ENCODE measurements at regions not wholly inside any gene's neighbourhood (a gene's known extent, or its start where the extent isn't known, plus 50 kb on each side); places are given as distances from the start of the nearest gene placed in this dataset.

DNA sequence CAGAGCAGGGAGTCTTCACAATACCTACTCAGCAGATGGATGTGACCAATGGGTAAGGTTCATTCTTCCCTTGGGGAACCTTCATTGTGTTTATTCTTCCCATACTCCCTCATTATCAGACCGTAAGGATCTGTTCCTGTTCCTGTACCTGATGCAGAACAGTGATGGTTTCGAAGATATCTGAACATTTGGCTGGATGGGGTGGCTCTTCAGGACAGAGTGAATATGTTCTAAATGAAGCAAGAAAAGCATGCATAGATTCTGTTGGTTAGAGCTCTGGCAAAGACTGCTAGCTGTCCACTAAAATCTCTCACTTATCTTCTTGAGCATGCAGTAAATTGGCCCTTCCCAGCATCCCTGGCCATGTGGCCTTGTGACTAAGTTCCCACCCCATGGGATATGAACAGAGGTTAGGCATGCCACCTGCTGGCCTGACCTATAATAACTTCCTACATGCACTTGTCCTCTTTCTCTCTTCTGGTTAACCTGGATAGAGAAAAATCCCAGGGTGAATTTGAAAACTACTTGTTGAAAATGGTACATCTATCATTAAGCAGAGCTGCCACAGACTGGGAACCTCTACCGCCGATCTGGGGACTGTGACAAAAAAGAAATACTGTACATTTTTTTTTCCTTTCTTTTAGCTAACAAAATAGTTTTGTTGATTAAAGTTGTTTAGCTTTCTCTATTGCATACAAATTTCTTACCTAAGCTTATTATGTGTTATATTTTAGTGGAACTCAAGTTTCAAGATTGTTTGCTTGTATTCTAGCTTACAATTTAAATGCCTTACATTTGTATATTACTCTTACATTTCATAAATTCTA is 60.0 kb upstream of the BANK1 start:
- no peaks in the 10 kb centered on the region for H3K36me3 ChIP-seq (ENCODE audit: insufficient read depth)
- H3K27ac ChIP-seq (ENCODE audit: low read depth), result no peak overlapping the region
- no peaks in the 10 kb centered on the region for H3K4me1 ChIP-seq (ENCODE audit: insufficient read depth)
- 52% methylated on average over 4 of the region's 4 CpGs for WGBS
- no peak for DNase-seq (ENCODE audit: extremely low spot score)
- H3K4me3 ChIP-seq (ENCODE audit: low read depth, low read length), result no peak overlapping the region

DNA sequence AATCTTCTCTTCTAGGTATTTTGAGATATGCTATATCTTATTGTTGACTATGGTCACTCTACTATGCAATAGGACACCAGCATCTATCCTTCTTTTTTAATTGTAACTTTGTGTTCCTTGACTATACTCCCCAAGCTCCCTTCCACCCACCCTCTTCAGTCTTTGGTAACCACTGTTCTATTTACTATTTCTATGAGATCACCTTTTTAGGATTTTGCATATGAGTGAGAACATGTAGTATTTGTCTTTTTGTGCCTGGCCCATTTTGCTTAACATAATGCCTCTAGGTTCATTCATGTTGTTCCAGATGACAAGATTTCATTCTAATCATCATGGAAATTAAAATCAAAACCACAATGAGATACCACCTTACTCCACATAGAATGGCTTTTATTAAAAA is 63.3 kb upstream of the BANK1 start:
- Histone ChIP-seq H3K27ac (ENCODE audit: low read depth) (no peak overlapping the region), H3K36me3 (ENCODE audit: insufficient read depth) (no peaks in the 10 kb centered on the region), H3K4me1 (ENCODE audit: insufficient read depth) (no peaks in the 10 kb centered on the region), H3K4me3 (ENCODE audit: low read depth, low read length) (no peak overlapping the region)
- DNase-seq (ENCODE audit: extremely low spot score), result no peak

DNA sequence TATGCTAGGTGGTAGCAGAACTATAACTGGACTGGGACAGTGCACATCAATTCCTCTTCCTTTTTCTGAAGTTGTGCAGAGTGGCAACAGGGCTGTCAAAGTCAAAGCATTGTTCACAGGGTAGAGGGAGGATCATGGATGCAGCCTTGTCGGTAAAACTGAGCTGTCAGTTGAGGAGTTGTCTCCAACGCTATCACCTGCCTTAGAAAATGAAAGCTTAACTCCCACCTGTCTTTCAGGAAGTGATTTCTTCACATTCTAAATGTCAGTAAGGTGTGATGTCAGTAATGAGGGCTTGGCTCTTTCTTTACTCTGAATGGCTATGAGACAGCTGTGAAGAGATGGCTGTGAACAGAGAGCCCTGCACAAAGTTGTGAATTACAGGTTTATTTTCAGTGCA is 66.4 kb upstream of the BANK1 start:
- H3K4me3 ChIP-seq (ENCODE audit: low read depth, low read length), result no peak overlapping the region
- WGBS, result 72% methylated on average over 2 of the region's 2 CpGs
- no peaks in the 10 kb centered on the region for H3K36me3 ChIP-seq (ENCODE audit: insufficient read depth)
- H3K27ac ChIP-seq (ENCODE audit: low read depth), result no peak overlapping the region
- H3K4me1 ChIP-seq (ENCODE audit: insufficient read depth), result no peaks in the 10 kb centered on the region
- DNase-seq (ENCODE audit: extremely low spot score), result no peak

DNA sequence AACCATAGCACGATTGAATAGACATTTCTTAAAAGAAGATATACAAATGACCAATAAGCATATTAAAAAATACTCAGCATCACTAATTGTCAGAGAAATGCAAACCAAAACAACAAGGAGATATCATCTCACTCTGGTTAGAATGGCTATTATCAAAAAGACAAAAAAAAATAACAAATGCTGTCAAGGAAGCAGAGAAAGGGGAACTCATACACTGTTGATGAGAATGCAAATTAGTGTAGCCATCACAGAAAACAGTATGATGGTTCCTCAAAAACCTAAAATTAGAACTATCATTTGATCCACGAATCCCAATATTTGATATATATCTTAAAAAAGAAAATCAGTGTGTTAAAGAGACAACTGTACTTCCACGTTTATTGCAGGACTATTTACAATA is 71.7 kb upstream of the BANK1 start:
- DNase-seq (ENCODE audit: extremely low spot score), result no peak
- H3K4me3 ChIP-seq (ENCODE audit: low read depth, low read length), result no peak overlapping the region
- H3K27ac ChIP-seq (ENCODE audit: low read depth), result no peak overlapping the region
- H3K4me1 ChIP-seq (ENCODE audit: insufficient read depth), result no peaks in the 10 kb centered on the region
- no peaks in the 10 kb centered on the region for H3K36me3 ChIP-seq (ENCODE audit: insufficient read depth)
- WGBS, result 86% methylated on average over 3 of the region's 3 CpGs

DNA sequence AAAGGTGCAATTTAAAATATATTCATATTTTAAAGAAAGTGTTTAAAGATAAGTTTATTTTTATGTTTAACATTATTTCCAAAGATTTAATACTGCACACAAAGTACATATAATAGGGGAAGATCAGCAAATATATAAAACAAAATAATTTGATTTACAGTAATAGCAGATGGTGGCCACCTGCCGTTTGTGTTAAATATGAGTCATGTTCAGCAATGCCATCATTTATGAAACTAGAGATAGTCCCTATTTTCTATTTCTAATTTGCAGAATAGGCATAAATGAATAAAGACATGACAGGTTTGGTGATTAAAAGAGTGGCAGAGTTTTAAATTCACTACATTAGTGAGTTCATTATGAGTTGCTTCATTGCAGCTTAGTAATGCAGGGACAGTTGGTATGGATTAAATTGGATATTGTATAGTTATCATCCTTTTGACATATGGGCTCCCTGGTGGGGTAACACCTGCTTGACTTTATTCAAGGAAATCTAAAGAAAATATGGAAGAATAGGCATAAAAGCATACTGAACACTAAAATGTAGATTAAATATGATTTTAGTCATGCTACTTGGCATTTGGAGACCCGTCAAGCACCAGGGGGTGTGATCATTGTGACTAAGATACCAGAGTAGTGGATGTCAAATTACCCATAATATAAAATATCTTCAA is 78.8 kb upstream of the BANK1 start:
- no peak for DNase-seq (ENCODE audit: extremely low spot score)
- H3K27ac ChIP-seq (ENCODE audit: low read depth), result no peak overlapping the region
- 68% methylated on average over 2 of the region's 2 CpGs for WGBS
- no peaks in the 10 kb centered on the region for H3K36me3 ChIP-seq (ENCODE audit: insufficient read depth)
- no peaks in the 10 kb centered on the region for H3K4me1 ChIP-seq (ENCODE audit: insufficient read depth)
- H3K4me3 ChIP-seq (ENCODE audit: low read depth, low read length), result no peak overlapping the region

DNA sequence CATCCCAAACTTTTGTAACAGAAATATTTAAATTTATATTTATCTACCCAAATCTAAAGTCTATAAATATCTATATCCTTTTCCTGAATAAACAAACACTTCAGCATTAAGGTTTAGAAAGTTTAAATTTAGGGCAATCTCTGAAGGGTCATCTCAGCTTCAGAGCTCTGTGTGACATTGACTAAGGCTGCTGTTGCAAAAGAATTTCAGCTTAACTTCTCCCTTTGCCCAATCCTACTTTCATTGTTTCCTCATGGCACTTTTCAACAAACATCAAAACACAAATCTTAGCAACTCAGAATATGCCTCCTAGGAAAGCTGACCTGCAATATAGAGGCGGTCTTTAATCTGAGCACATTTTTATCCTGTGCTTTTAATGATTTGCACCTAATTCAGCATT is 79.7 kb upstream of the BANK1 start:
- H3K4me3 ChIP-seq (ENCODE audit: low read depth, low read length), result no peak overlapping the region
- no peak overlapping the region for H3K27ac ChIP-seq (ENCODE audit: low read depth)
- H3K36me3 ChIP-seq (ENCODE audit: insufficient read depth), result no peaks in the 10 kb centered on the region
- no peaks in the 10 kb centered on the region for H3K4me1 ChIP-seq (ENCODE audit: insufficient read depth)
- DNase-seq (ENCODE audit: extremely low spot score), result no peak
- 89% methylated on average over 1 of the region's 1 CpG for WGBS

DNA sequence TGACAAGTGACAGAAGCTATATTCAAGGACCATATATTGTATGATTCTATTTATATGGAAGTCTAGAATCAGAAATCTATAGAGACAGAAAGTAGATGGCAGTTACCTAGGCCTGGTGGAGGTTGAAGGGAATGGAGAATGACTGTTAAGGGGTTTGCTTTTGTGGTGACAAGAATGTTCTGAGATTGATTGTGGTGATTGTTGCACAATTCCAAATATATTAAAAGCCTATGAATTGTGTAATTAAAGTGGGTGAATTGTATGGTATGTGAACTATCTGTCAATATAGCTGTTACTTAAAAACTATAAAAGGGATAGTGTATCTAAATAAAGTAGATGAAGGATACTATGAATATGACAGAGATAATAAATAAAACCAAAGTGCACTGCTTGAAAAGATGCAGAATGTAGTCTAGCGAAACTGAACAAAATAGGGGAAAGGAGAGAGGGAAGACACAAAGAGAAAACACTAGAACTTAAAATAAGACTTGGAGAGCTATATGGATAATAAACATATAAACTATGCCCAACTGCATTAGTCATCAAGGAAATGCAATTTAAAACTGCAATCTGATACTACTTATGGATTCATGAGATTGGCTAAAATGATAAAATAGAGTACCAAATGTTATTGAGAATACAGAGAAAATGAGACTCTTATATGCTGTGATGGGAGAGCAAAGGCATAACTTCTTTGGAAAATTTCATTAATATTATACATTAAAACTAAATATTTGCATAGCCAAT is 82.1 kb upstream of the BANK1 start:
- DNase-seq (ENCODE audit: extremely low spot score), result no peak
- Histone ChIP-seq H3K4me3 (ENCODE audit: low read depth, low read length) (no peak overlapping the region), H3K36me3 (ENCODE audit: insufficient read depth) (no peaks in the 10 kb centered on the region), H3K27ac (ENCODE audit: low read depth) (no peak overlapping the region), H3K4me1 (ENCODE audit: insufficient read depth) (no peaks in the 10 kb centered on the region)
- WGBS, result 92% methylated on average over 1 of the region's 1 CpG

DNA sequence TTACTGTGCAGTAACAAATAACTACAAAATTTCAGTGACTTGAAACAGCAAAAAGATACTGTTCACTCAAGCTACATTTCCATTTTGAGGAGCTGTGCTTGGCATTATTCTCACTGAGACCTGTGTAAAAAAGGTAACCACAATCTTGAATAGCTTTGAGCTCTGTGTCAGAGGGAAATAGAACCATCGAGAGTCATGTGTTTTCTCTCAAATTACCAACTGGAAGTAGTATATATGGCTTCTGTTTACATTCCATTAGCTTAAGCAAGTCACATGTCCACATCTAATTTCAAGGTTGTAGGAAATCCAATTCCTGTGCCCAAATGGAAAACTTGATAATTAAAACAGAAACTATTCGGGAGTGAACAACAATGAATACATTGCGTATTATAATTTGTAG is 82.9 kb upstream of the BANK1 start:
- 59% methylated on average over 3 of the region's 3 CpGs for WGBS
- Histone ChIP-seq H3K4me3 (ENCODE audit: low read depth, low read length) (no peak overlapping the region), H3K36me3 (ENCODE audit: insufficient read depth) (no peaks in the 10 kb centered on the region), H3K27ac (ENCODE audit: low read depth) (no peak overlapping the region), H3K4me1 (ENCODE audit: insufficient read depth) (no peaks in the 10 kb centered on the region)
- no peak for DNase-seq (ENCODE audit: extremely low spot score)

DNA sequence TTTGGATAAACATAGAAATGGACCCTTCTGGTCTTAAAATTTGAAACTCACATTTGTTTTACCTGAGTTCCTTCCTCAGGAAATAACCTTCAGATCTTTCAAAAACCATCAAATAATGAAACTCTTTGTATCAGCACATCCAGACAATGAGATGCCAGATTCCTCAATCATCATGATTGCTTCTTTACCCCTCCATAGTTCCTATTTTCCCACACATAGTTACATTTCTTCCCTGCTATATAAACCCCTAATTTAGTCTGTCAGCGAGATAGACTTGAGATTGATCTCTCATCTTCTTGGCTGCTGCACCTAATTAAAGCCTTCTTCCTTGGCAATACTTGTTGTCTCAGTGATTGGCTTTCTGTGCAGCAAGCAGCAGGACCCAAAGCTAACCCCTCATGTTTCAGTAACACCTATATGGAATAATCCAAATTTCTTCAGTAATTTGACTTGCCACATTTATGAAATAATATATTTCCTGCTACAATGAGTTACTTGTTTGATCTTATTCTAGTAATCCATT is 83.9 kb upstream of the BANK1 start:
- H3K27ac ChIP-seq (ENCODE audit: low read depth), result no peak overlapping the region
- H3K4me3 ChIP-seq (ENCODE audit: low read depth, low read length), result no peak overlapping the region
- DNase-seq (ENCODE audit: extremely low spot score), result no peak
- WGBS, result 89% methylated on average over 1 of the region's 1 CpG
- H3K4me1 ChIP-seq (ENCODE audit: insufficient read depth), result no peaks in the 10 kb centered on the region
- H3K36me3 ChIP-seq (ENCODE audit: insufficient read depth), result no peaks in the 10 kb centered on the region

DNA sequence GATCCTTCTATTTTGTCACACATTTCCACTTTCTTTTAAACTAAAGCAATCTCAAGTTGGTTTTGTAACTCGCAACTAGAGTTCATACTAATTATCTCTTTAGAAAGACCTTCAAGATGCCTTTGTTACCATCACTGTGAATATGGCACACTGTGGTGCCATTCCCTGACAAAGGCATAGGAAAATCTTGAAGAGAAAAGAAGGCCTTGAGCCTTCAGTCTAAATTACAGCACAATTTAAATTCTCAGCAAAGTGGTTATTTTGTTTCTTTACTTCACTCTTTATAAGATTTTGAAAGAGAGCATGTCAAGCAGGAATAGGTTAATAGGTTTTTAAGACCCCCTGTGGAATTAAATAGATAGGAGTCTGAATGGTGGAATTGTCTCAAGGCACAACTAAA is 89.0 kb upstream of the BANK1 start:
- Histone ChIP-seq H3K4me3 (ENCODE audit: low read depth, low read length) (no peak overlapping the region), H3K27ac (ENCODE audit: low read depth) (no peak overlapping the region), H3K4me1 (ENCODE audit: insufficient read depth) (no peaks in the 10 kb centered on the region), H3K36me3 (ENCODE audit: insufficient read depth) (no peaks in the 10 kb centered on the region)
- 86% methylated on average over 1 of the region's 1 CpG for WGBS
- no peak for DNase-seq (ENCODE audit: extremely low spot score)

DNA sequence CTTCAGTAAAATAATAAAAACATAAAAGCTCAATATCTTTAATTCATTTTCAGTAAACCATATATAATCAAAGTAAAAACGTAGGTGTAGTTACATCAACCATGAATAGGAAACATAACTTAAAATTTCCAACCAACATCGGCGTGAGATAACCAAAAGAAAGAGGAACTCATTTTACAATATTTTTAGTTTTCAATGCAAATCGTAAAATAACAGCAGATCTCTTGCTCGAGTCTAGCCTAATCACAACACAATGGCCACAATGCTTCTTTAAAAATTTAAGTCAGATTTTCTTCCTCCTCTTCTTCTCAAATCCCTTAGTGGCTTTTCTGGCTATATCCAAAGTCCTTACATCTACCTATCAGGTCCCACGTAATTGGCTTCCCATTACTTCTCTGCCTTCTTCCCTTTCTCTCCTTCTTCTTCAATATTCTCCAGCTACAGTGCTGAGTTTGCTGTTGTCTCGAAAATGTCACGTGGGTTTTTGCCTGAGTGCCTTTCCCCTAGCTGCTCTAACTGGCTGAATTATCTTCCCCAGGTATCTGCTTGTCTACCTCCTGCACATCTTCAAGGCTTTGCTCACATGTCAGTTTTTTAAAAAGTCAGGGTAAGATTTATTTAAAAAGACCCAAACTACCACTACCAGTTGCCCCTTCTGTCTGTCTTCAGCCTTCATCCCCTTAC is 90.9 kb upstream of the BANK1 start:
- no peaks in the 10 kb centered on the region for H3K4me1 ChIP-seq (ENCODE audit: insufficient read depth)
- no peaks in the 10 kb centered on the region for H3K36me3 ChIP-seq (ENCODE audit: insufficient read depth)
- H3K27ac ChIP-seq (ENCODE audit: low read depth), result no peak overlapping the region
- 75% methylated on average over 8 of the region's 8 CpGs for WGBS
- H3K4me3 ChIP-seq (ENCODE audit: low read depth, low read length), result no peak overlapping the region
- DNase-seq (ENCODE audit: extremely low spot score), result no peak

DNA sequence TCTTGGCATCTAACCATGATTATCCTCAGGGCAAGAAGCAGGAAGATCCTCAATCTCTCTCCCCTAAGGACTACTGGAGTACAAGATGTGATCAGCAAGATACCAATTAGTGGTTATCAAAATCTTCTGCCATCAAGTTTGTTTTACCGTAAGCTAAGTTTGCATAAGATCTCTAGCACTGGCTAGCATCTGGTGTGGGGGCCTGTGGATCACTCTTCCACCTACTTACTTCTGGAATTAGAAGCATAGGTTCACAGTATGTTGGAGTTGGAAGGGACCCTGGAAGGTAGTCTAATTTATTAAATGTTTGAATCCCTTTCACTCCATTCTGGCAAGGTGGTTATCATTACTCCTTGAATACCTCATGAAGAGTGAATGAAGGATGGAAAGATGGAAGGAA is 93.3 kb upstream of the BANK1 start:
- no peak overlapping the region for H3K4me3 ChIP-seq (ENCODE audit: low read depth, low read length)
- H3K4me1 ChIP-seq (ENCODE audit: insufficient read depth), result no peaks in the 10 kb centered on the region
- DNase-seq (ENCODE audit: extremely low spot score), result no peak
- H3K27ac ChIP-seq (ENCODE audit: low read depth), result no peak overlapping the region
- 89% methylated on average over 1 of the region's 1 CpG for WGBS
- no peaks in the 10 kb centered on the region for H3K36me3 ChIP-seq (ENCODE audit: insufficient read depth)

DNA sequence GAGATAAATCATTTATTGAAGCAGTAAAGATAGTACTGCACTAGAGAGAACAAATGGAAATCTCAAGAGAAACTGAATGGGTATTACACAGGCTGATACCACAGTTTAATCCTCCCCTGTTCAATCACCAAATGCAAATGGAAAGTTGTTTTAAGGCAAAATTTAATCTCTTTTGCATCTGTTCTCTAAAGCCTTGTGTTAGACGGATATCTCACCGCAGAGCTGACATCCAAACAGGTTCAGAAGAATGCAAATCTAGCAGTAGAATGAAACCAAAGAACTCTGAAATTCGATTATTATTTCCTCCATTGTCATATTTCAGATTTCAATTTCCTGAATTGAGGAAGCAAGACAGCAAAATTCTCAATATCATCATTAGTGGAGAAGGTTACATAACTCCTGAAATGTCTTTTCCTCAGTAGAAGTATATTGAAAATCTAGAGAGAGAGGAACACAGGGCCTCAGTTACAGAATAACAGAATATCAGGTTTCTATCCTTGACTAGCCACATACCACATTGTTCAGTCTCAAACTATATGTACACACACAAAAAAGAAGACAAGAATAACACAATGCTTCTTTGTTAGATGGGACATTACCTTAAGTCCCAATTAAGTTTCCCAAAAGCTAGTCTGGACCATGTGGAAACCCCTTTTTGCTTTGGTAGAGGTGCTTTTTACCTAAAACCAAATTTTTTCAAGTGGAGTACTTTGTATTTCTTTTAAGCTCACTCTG is 94.1 kb upstream of the BANK1 start:
- DNase-seq (ENCODE audit: extremely low spot score), result no peak
- WGBS, result 82% methylated on average over 3 of the region's 3 CpGs
- Histone ChIP-seq H3K27ac (ENCODE audit: low read depth) (no peak overlapping the region), H3K4me1 (ENCODE audit: insufficient read depth) (no peaks in the 10 kb centered on the region), H3K36me3 (ENCODE audit: insufficient read depth) (no peaks in the 10 kb centered on the region), H3K4me3 (ENCODE audit: low read depth, low read length) (no peak overlapping the region)

Data from urinary bladder (tissue), 3 donors.